ENCODE measurements at regions not wholly inside any gene's neighbourhood (a gene's known extent, or its start where the extent isn't known, plus 50 kb on each side); places are given as distances from the start of the nearest gene placed in this dataset.

DNA sequence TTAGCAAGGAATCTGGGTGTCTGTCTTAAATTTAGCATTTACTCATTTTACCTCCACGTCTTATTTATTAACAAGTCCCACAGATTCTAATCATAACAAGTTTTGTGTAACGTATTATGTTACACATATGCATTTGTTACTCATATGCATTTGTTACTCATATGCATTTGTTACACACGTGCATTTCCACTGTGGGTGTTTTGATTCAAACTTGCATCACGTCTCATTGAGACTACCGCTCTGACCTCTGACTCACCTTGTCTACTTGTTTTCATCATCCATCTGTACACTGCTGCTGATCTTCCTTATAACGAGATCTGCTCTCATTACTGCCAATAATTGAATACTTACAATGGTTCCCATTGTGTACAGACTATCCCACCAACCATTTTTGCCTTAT lies 1141.4 kb downstream of the TBL1XR1 start:
- no peaks in the 10 kb centered on the region for H3K4me1 ChIP-seq
- no peak for DNase-seq
- H3K4me3 ChIP-seq: no peak overlapping the region
- H3K27me3 ChIP-seq: no peaks in the 10 kb centered on the region
- no peaks in the 10 kb centered on the region for H3K36me3 ChIP-seq
- H3K27ac ChIP-seq: no peak overlapping the region
- H3K9me3 ChIP-seq: no peaks in the 10 kb centered on the region
- intact Hi-C loops (cut with DNase I; ENCODE audit: low total_unique reads): no loop called here
- TF ChIP-seq, protein P1, sequence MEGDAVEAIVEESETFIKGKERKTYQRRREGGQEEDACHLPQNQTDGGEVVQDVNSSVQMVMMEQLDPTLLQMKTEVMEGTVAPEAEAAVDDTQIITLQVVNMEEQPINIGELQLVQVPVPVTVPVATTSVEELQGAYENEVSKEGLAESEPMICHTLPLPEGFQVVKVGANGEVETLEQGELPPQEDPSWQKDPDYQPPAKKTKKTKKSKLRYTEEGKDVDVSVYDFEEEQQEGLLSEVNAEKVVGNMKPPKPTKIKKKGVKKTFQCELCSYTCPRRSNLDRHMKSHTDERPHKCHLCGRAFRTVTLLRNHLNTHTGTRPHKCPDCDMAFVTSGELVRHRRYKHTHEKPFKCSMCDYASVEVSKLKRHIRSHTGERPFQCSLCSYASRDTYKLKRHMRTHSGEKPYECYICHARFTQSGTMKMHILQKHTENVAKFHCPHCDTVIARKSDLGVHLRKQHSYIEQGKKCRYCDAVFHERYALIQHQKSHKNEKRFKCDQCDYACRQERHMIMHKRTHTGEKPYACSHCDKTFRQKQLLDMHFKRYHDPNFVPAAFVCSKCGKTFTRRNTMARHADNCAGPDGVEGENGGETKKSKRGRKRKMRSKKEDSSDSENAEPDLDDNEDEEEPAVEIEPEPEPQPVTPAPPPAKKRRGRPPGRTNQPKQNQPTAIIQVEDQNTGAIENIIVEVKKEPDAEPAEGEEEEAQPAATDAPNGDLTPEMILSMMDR (IDR thresholded peaks at IDR 0.05): no peak

DNA sequence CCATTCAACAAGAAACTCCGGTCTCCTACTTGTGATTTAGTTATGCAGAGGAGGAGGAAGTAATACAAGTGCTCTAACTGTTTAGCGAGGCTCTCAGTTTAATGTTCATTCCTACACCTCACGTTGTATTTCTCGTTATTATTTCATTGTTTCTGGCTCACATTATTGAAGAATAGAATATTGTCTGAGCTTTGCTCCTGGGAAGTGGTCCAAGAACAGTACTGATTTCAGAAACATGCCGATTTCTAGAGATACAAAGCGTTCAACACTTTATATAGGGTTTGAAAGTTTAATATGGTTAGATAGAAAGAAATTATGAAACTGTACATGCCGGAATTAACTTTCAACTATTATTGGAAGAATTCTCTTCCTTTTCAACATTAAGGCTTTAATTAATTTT lies 1145.5 kb downstream of the TBL1XR1 start:
- DNase-seq: no peak
- TF ChIP-seq, protein P1 (IDR thresholded peaks at IDR 0.05): no peak
- H3K4me1 ChIP-seq: no peaks in the 10 kb centered on the region

DNA sequence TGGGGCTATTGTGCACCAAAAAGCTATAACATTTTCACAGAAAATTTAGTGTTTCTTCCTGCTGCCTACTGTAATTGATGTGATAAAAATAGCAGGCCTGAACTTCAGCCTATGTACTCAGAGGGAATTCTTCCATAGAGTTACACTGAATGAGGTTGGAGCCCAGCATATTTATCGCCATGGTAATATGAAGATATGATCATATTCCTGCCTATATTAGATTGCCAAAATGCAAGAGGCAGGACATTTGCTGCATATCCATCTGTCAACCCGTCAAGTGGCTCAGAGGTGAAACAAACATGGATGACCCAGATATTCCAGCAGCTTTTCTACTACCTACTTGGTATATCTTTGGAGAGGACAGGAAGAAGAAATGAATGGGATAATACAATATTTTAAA lies 1150.6 kb downstream of the TBL1XR1 start:
- TF ChIP-seq, protein P1 (IDR thresholded peaks at IDR 0.05): no peak
- intact Hi-C loops (cut with DNase I; ENCODE audit: low total_unique reads): no loop called here
- peaks cover 0 to 6% (median 0%) of the 10 kb centered on the region in 4 donors for H3K4me1 ChIP-seq
- no peaks in the 10 kb centered on the region for H3K9me3 ChIP-seq
- no peak overlapping the region for H3K27ac ChIP-seq
- H3K27me3 ChIP-seq: no peaks in the 10 kb centered on the region
- H3K4me3 ChIP-seq: no peak overlapping the region
- no peak for DNase-seq
- H3K36me3 ChIP-seq: no peaks in the 10 kb centered on the region

More for the DNA sequence above, 1145.5 kb downstream of the TBL1XR1 start:
- Histone ChIP-seq H3K36me3 (no peaks in the 10 kb centered on the region), H3K27ac (no peak overlapping the region), H3K9me3 (no peaks in the 10 kb centered on the region), H3K27me3 (no peaks in the 10 kb centered on the region), H3K4me3 (no peak overlapping the region)
- intact Hi-C loops (cut with DNase I; ENCODE audit: low total_unique reads): no loop called here

DNA sequence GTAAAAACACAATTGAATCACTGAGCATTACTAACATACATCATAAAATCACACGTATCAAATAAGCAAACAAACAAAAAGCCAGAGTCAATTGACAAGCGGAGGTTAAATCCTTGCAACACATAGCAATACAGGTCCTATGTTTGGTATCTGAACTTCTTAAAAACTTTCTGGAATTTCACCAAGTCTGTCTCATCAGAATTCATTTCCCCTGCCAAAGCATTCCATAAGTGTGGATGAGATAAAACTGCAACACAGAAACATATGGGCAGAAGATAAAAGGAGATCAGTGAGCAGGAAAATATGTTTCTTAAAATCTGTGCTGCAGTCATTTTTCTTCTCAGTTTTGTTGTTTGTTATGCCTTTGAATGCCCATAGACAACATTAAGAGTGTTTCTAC lies 1155.5 kb downstream of the TBL1XR1 start:
- Histone ChIP-seq H3K4me1 (peaks cover 0 to 19% (median 0%) of the 10 kb centered on the region in 4 donors), H3K27ac (no peak overlapping the region), H3K9me3 (peaks cover 0 to 2% (median 0%) of the 10 kb centered on the region in 3 donors), H3K27me3 (no peaks in the 10 kb centered on the region), H3K36me3 (no peaks in the 10 kb centered on the region), H3K4me3 (no peak overlapping the region)
- no peak for DNase-seq
- TF ChIP-seq, protein P1 (IDR thresholded peaks at IDR 0.05): no peak
- intact Hi-C loops (cut with DNase I; ENCODE audit: low total_unique reads): no loop called here

DNA sequence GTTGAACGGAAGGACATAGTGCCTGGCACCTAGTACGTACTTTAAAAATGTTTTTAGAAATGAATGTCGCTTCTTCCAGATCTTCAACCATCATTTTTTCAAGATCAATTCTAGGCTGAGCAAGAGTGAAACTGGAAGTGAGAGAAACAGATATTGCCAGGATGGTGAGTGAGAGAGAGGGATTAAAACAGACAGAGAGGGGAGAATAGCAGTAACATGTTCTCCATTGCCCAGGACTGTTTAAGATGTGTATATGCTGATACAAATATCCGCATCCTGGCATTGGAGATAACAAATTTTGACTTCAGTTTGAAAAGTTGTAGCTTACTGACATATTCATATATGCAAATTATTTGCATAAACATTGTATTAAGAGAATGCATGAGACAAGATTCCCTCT lies 1156.1 kb downstream of the TBL1XR1 start:
- Histone ChIP-seq H3K27me3 (no peaks in the 10 kb centered on the region), H3K4me1 (peaks cover 0 to 19% (median 0%) of the 10 kb centered on the region in 4 donors), H3K36me3 (no peaks in the 10 kb centered on the region), H3K4me3 (no peak overlapping the region), H3K9me3 (peaks cover 0 to 7% (median 0%) of the 10 kb centered on the region in 3 donors), H3K27ac (no peak overlapping the region)
- TF ChIP-seq, protein P1 (IDR thresholded peaks at IDR 0.05): no peak
- intact Hi-C loops (cut with DNase I; ENCODE audit: low total_unique reads): no loop called here
- DNase-seq: no peak

DNA sequence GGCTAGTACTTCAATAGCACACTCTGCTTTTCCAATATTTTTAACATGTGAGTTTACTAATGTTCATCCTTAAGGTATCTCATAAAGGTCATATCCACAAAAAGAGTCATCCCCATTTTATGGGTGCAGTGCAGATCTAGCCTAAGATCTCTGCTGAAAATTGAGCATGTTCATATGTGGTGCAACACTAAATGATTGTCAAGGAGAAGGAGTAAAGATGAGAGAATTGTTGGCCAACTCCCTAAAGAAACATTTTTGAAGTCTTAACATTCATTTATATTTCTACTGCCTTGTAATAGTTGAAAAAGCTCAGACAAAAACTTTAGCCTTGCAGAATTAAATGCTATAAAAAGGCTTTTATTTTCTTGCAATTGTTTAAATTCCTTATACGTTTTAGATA lies 1159.6 kb downstream of the TBL1XR1 start:
- Histone ChIP-seq H3K27me3 (no peaks in the 10 kb centered on the region), H3K4me3 (no peak overlapping the region), H3K27ac (no peak overlapping the region), H3K9me3 (peaks cover 0 to 7% (median 0%) of the 10 kb centered on the region in 3 donors), H3K4me1 (peaks cover 0 to 19% (median 0%) of the 10 kb centered on the region in 4 donors), H3K36me3 (no peaks in the 10 kb centered on the region)
- DNase-seq: no peak
- intact Hi-C loops (cut with DNase I; ENCODE audit: low total_unique reads): no loop called here
- TF ChIP-seq, protein P1 (IDR thresholded peaks at IDR 0.05): no peak
